ENCODE measurements at regions not wholly inside any gene's neighbourhood (a gene's known extent, or its start where the extent isn't known, plus 50 kb on each side); places are given as distances from the start of the nearest gene placed in this dataset.

GRCh38 chr20:17797161-17797560 lies 97.4 kb downstream of the BANF2 start:
- Mint-ChIP-seq H3K27ac (no peak overlapping the region), H3K4me3 (no peak overlapping the region), H3K9me3 (ENCODE audit: insufficient read depth) (peaks cover 6% of the 10 kb centered on the region), H3K27me3 (peaks cover 49% of the 10 kb centered on the region), H3K4me1 (no peaks in the 10 kb centered on the region)
- TF ChIP-seq CTCF (IDR thresholded peaks at IDR 0.05) (no peak), EZH2 (IDR thresholded peaks at IDR 0.05; ENCODE audit: borderline replicate concordance, insufficient read depth, low read depth, low read length, poor library complexity, severe bottlenecking) (no peak)
- Histone ChIP-seq H3K4me1 (ENCODE audit: control insufficient read depth in 2 of 2, insufficient read depth in 2 of 2, low read length in 2 of 2) (no peaks in the 10 kb centered on the region), H3K27ac (ENCODE audit: low read length in 2 of 2) (no peak overlapping the region), H3K9ac (ENCODE audit: low read length) (no peak overlapping the region), H3K4me3 (ENCODE audit: control extremely low read depth in 1 of 5, extremely low read depth in 1 of 5, insufficient read depth in 1 of 5, low read depth in 2 of 5, low read length in 4 of 5) (no peak overlapping the region), H2AFZ (ENCODE audit: insufficient read depth, low read depth, low read length, poor library complexity, severe bottlenecking) (no peak overlapping the region), H3K4me2 (replicated peaks; ENCODE audit: low read depth, low read length, poor library complexity, severe bottlenecking) (no peak overlapping the region), H3K27me3 (replicated peaks in 1 of 4; ENCODE audit: control extremely low read depth in 1 of 4, control insufficient read depth in 3 of 4, insufficient read depth in 4 of 4, low read length in 3 of 4) (peaks cover 0 to 3% (median 2%) of the 10 kb centered on the region in 4 experiments), H3K36me3 (replicated peaks in 1 of 2; ENCODE audit: control extremely low read depth in 1 of 2, control insufficient read depth in 1 of 2, extremely low read depth in 1 of 2, insufficient read depth in 2 of 2, low read length in 1 of 2) (no peaks in the 10 kb centered on the region), H3K79me2 (ENCODE audit: control insufficient read depth, insufficient read depth, low read length) (no peaks in the 10 kb centered on the region), H4K20me1 (ENCODE audit: control insufficient read depth, insufficient read depth, low read length, poor library complexity, severe bottlenecking) (no peaks in the 10 kb centered on the region), H3K9me3 (ENCODE audit: control extremely low read depth in 1 of 3, control insufficient read depth in 2 of 3, insufficient read depth in 1 of 3, low read length in 2 of 3) (peaks cover 0 to 17% (median 5%) of the 10 kb centered on the region in 3 donors)
- ChIA-PET CTCF (no interaction called here), POLR2A (no interaction called here)
- ATAC-seq (ENCODE audit: low read depth) (no peak), DNase-seq (no peak)
- WGBS (ENCODE audit: insufficient coverage), result 89% methylated on average over 2 of the region's 3 CpGs
- intact Hi-C loops (cut with micrococcal nuclease), result no loop called here

GRCh38 chr20:17796091-17796563 lies 96.4 kb downstream of the BANF2 start:
- ATAC-seq (ENCODE audit: low read depth) (no peak), DNase-seq (no peak)
- peaks cover 0 to 17% (median 5%) of the 10 kb centered on the region in 3 donors for H3K9me3 ChIP-seq (ENCODE audit: control extremely low read depth in 1 of 3, control insufficient read depth in 2 of 3, insufficient read depth in 1 of 3, low read length in 2 of 3)
- H3K4me1 Mint-ChIP-seq, result no peaks in the 10 kb centered on the region
- H2AFZ ChIP-seq (ENCODE audit: insufficient read depth, low read depth, low read length, poor library complexity, severe bottlenecking), result no peak overlapping the region
- H3K4me3 ChIP-seq (ENCODE audit: control extremely low read depth in 1 of 5, extremely low read depth in 1 of 5, insufficient read depth in 1 of 5, low read depth in 2 of 5, low read length in 4 of 5), result no peak overlapping the region
- H3K4me2 ChIP-seq (replicated peaks; ENCODE audit: low read depth, low read length, poor library complexity, severe bottlenecking), result no peak overlapping the region
- peaks cover 6% of the 10 kb centered on the region for H3K9me3 Mint-ChIP-seq (ENCODE audit: insufficient read depth)
- H3K9ac ChIP-seq (ENCODE audit: low read length), result no peak overlapping the region
- TF ChIP-seq EZH2 (IDR thresholded peaks at IDR 0.05; ENCODE audit: borderline replicate concordance, insufficient read depth, low read depth, low read length, poor library complexity, severe bottlenecking) (no peak), CTCF (IDR thresholded peaks at IDR 0.05) (no peak)
- peaks cover 0 to 3% (median 0%) of the 10 kb centered on the region in 4 experiments for H3K27me3 ChIP-seq (replicated peaks in 1 of 4; ENCODE audit: control extremely low read depth in 1 of 4, control insufficient read depth in 3 of 4, insufficient read depth in 4 of 4, low read length in 3 of 4)
- no peaks in the 10 kb centered on the region for H4K20me1 ChIP-seq (ENCODE audit: control insufficient read depth, insufficient read depth, low read length, poor library complexity, severe bottlenecking)
- H3K4me3 Mint-ChIP-seq, result no peak overlapping the region
- no peak overlapping the region for H3K27ac ChIP-seq (ENCODE audit: low read length in 2 of 2)
- intact Hi-C loops (cut with micrococcal nuclease), result no loop called here
- no peak overlapping the region for H3K27ac Mint-ChIP-seq
- ChIA-PET CTCF (no interaction called here), POLR2A (no interaction called here)
- H3K4me1 ChIP-seq (ENCODE audit: control insufficient read depth in 2 of 2, insufficient read depth in 2 of 2, low read length in 2 of 2), result no peaks in the 10 kb centered on the region
- no peaks in the 10 kb centered on the region for H3K36me3 ChIP-seq (replicated peaks in 1 of 2; ENCODE audit: control extremely low read depth in 1 of 2, control insufficient read depth in 1 of 2, extremely low read depth in 1 of 2, insufficient read depth in 2 of 2, low read length in 1 of 2)
- 71% methylated on average over 1 of the region's 2 CpGs for WGBS (ENCODE audit: insufficient coverage)
- H3K27me3 Mint-ChIP-seq, result peaks cover 48% of the 10 kb centered on the region
- H3K79me2 ChIP-seq (ENCODE audit: control insufficient read depth, insufficient read depth, low read length), result no peaks in the 10 kb centered on the region
